HUES64 (cell line): ENCODE measurements at regions not wholly inside any gene's neighbourhood (a gene's known extent, or its start where the extent isn't known, plus 50 kb on each side); places are given as distances from the start of the nearest gene placed in this dataset.
"Not testable (repeated sequence)": the region's sequence is repeated elsewhere in the genome, so short reads cannot be mapped to it uniquely, and the experiment has no call there.

Experiments used
- H3K27ac ChIP-seq: 2 replicates; pipeline ENCODE4 v1.7.0; 2013; ENCODE audit warnings: low read depth, low read length, inconsistent platforms
- H3K27me3 ChIP-seq: 2 replicates; pipeline ENCODE4 v1.6.1; 2013; ENCODE audit warnings: mild to moderate bottlenecking, low read length; ENCODE audit not compliant: insufficient read depth
- H3K36me3 ChIP-seq: 2 replicates; pipeline ENCODE4 v1.6.1; 2013; ENCODE audit warnings: mild to moderate bottlenecking, low read length; ENCODE audit not compliant: insufficient read depth
- H3K4me1 ChIP-seq: 2 replicates; pipeline ENCODE4 v1.6.1; 2013; ENCODE audit warnings: mild to moderate bottlenecking, low read length, moderate library complexity; ENCODE audit not compliant: insufficient read depth
- H3K4me3 ChIP-seq: 2 replicates; pipeline ENCODE4 v1.5.1; 2013; ENCODE audit warnings: mild to moderate bottlenecking, low read length, moderate library complexity
- H3K9ac ChIP-seq: 2 replicates; pipeline ENCODE4 v1.6.1; 2013; ENCODE audit warnings: mild to moderate bottlenecking, low read depth, low read length
- H3K9me3 ChIP-seq: 2 replicates; pipeline ENCODE4 v1.6.1; 2013; ENCODE audit warnings: low read depth, low read length; ENCODE audit not compliant: insufficient read depth
- WGBS: fragments of 150-250, 120-280 bp; methylation state at CpG from one replicate; pipeline ENCODE4 v1.1.7; 2013; ENCODE audit warnings: missing lambda C conversion rate; 5-methylcytosine and 5-hydroxymethylcytosine counted together

DNA sequence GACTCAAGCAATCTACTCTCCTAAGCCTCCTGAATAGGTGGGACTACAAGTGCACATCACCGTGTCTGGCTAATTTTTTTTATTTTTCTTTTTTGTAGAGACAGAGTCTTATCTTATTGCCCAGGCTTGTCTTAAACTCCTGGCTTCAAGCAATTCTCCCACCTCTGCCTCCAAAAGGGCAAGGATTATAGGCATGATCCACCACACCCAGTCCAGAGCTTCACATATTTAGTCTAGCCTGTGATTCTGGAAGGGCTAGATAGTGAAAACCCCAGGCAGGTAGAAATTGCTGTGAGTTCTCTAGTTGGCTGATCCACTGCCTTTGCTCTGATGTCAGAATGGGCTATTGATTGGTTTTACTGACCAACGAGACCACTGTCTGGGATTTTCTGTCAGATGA, 854.6 kb upstream of the MIR17HG start:
- H3K27ac ChIP-seq = no peak overlapping the region
- WGBS = 99% methylated on average over 2 of the region's 2 CpGs
- H3K4me3 ChIP-seq = no peak overlapping the region
- no peaks in the 10 kb centered on the region for H3K36me3 ChIP-seq
- no peaks in the 10 kb centered on the region for H3K4me1 ChIP-seq
- H3K9me3 ChIP-seq = no peaks in the 10 kb centered on the region
- H3K9ac ChIP-seq = no peak overlapping the region
- H3K27me3 ChIP-seq = no peaks in the 10 kb centered on the region

GRCh38 chr13:90493667-90494066, 853.8 kb upstream of the MIR17HG start:
- Histone ChIP-seq H3K4me1 (no peaks in the 10 kb centered on the region), H3K4me3 (no peak overlapping the region), H3K27me3 (no peaks in the 10 kb centered on the region), H3K9ac (no peak overlapping the region), H3K27ac (no peak overlapping the region), H3K9me3 (no peaks in the 10 kb centered on the region), H3K36me3 (no peaks in the 10 kb centered on the region)
- 96% methylated on average over 2 of the region's 2 CpGs for WGBS

DNA sequence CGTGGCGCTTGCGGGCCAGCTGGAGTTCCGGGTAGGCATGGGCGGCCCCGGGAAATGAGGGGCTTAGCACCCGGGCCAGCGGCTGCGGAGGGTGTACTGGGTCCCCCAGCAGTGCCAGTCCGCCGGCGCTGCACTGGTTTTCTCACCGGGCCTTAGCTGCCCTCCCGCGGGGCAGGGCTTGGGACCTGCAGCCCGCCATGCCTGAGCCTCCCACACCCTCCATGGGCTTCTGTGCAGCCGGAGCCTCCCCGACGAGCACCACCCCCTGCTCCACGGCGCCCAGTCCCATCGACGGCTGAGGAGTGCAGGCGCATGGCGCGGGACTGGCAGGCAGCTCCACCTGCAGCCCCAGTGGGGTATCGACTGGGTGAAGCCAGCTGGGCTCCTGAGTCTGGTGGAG, 852.6 kb upstream of the MIR17HG start:
- not testable (repeated sequence) for H3K4me1 ChIP-seq, H3K9me3 ChIP-seq, H3K36me3 ChIP-seq, H3K4me3 ChIP-seq, H3K9ac ChIP-seq, H3K27ac ChIP-seq, H3K27me3 ChIP-seq
- 95% methylated on average over 27 of the region's 27 CpGs for WGBS

DNA sequence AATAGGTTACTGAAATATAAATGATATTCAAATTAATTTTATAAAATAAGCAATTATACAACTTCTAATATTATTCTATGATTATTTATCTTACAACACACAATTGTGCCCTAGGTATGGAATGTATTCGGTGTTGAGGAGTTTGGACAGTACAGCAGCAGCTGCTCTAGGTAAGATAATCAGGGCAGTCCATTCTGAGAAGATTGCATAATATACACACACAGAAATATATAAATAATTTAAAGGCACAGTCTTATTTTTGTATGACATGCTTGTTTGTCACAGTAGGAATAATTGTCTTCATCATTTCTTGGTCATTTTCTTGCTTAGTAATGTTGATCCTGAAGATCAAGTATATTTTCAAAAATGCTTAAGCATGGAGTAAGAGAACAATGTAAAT, 849.4 kb upstream of the MIR17HG start:
- Histone ChIP-seq H3K4me1 (no peaks in the 10 kb centered on the region), H3K27me3 (no peaks in the 10 kb centered on the region), H3K27ac (no peak overlapping the region), H3K4me3 (no peak overlapping the region), H3K36me3 (no peaks in the 10 kb centered on the region), H3K9me3 (no peaks in the 10 kb centered on the region), H3K9ac (no peak overlapping the region)
- WGBS = no CpG with 5 or more reads among the region's 1 CpG

DNA sequence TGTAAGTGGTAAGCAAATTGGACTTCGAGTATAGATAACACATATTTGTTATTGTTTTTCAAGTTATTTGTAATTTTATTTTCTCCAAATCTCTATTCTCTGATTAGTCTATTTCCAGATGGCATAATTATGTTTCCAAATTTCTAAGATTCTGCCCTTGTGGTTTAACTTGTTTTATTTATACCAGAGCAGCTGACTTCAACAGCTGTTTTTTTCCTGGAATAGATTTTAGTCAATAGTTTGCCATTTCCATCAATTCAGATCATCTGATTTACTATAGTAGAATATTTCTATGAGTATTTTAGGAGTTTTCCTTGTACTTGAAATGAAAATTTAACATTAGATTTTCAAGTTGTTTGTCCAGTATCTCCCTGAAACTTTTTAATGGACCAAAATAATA, 848.7 kb upstream of the MIR17HG start:
- no peak overlapping the region for H3K27ac ChIP-seq
- no peaks in the 10 kb centered on the region for H3K36me3 ChIP-seq
- no CpG with 5 or more reads among the region's 1 CpG for WGBS
- H3K9ac ChIP-seq = no peak overlapping the region
- H3K27me3 ChIP-seq = no peaks in the 10 kb centered on the region
- no peaks in the 10 kb centered on the region for H3K9me3 ChIP-seq
- H3K4me3 ChIP-seq = no peak overlapping the region
- H3K4me1 ChIP-seq = no peaks in the 10 kb centered on the region

- H3K36me3 ChIP-seq = no peaks in the 10 kb centered on the region
- H3K9me3 ChIP-seq = no peaks in the 10 kb centered on the region
- no peak overlapping the region for H3K9ac ChIP-seq
- H3K4me3 ChIP-seq = no peak overlapping the region
- no peaks in the 10 kb centered on the region for H3K27me3 ChIP-seq
- H3K27ac ChIP-seq = no peak overlapping the region
- 93% methylated on average over 2 of the region's 2 CpGs for WGBS
- no peaks in the 10 kb centered on the region for H3K4me1 ChIP-seq
Measured at GRCh38 chr13:90500569-90500968, 846.9 kb upstream of the MIR17HG start.

DNA sequence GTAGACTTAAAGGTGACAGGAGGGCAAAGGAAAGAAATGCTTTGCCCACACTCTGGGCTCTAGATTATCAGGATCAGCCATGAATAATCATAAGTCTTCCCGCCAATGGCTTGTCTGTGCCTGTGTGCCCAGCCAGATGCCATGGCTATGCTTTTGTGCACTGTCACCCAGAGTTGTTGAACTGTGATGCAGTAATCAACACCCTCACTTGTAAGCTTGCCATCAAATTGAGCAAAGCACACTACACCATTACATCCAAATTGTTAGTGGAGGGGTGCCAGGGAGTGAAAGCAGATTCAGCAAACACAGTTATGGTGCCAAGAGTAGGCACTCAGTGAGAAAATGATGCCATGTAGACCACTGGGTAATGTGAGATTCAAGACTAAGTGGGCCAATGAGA, 845.3 kb upstream of the MIR17HG start:
- no peaks in the 10 kb centered on the region for H3K27me3 ChIP-seq
- no peaks in the 10 kb centered on the region for H3K36me3 ChIP-seq
- H3K27ac ChIP-seq = no peak overlapping the region
- no peaks in the 10 kb centered on the region for H3K4me1 ChIP-seq
- no peak overlapping the region for H3K4me3 ChIP-seq
- H3K9ac ChIP-seq = no peak overlapping the region
- WGBS = 98% methylated on average over 1 of the region's 1 CpG
- no peaks in the 10 kb centered on the region for H3K9me3 ChIP-seq

DNA sequence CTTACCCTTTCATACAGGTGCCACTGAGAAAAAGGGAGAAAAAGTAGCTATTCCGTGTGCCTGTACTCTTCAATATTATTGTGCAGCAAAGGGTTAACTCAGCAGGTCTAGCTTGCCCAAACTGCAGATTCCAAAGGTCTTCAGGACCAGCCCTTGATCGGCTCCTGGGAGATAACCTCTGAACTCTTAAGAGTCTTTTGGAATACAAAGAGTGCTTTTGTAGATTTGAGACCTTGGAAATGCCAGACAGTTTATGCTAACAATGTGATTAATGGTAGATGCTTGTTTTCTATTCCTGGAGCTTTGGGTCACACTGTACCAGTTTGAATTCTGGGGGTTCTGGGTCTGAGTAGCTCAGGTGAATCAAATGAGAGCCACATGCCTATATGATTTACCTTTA, 844.7 kb upstream of the MIR17HG start:
- no peaks in the 10 kb centered on the region for H3K27me3 ChIP-seq

GRCh38 chr13:90510319-90510718, 837.2 kb upstream of the MIR17HG start:
- H3K9me3 ChIP-seq = no peaks in the 10 kb centered on the region
- no peaks in the 10 kb centered on the region for H3K36me3 ChIP-seq
- H3K9ac ChIP-seq = no peak overlapping the region
- H3K27me3 ChIP-seq = no peaks in the 10 kb centered on the region
- no peak overlapping the region for H3K27ac ChIP-seq
- WGBS = 92% methylated on average over 1 of the region's 2 CpGs
- no peaks in the 10 kb centered on the region for H3K4me1 ChIP-seq
- no peak overlapping the region for H3K4me3 ChIP-seq

More for the DNA sequence above, 844.7 kb upstream of the MIR17HG start:
- Histone ChIP-seq H3K9ac (no peak overlapping the region), H3K4me1 (no peaks in the 10 kb centered on the region), H3K9me3 (no peaks in the 10 kb centered on the region), H3K36me3 (no peaks in the 10 kb centered on the region), H3K27ac (no peak overlapping the region), H3K4me3 (no peak overlapping the region)
- WGBS = 79% methylated on average over 2 of the region's 2 CpGs

DNA sequence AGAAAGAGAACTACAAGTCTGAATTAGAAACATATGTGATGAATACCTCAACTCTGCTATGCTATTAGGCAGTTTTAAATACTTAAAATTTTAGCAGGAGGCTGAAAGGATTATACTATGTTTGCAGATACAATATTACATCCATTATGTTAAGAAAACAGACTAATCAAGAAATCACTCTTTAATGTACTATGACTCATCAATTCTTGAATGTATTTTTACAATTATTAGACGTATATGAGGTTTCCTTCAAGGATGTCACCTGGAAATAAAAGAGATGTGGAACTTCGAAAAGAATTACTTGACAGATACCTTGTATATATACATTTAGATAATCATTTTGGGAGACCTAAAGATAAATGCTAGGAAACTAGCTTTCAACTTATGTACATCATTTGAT, 835.6 kb upstream of the MIR17HG start:
- Histone ChIP-seq H3K9ac (no peak overlapping the region), H3K27ac (no peak overlapping the region), H3K4me1 (no peaks in the 10 kb centered on the region), H3K27me3 (no peaks in the 10 kb centered on the region), H3K9me3 (no peaks in the 10 kb centered on the region), H3K36me3 (no peaks in the 10 kb centered on the region), H3K4me3 (no peak overlapping the region)
- WGBS = no CpG with 5 or more reads among the region's 2 CpGs

GRCh38 chr13:90514712-90515111, 832.8 kb upstream of the MIR17HG start:
- H3K4me1 ChIP-seq, H3K27ac ChIP-seq, H3K36me3 ChIP-seq, H3K4me3 ChIP-seq, H3K9me3 ChIP-seq, H3K9ac ChIP-seq, H3K27me3 ChIP-seq: not testable (repeated sequence)
- 94% methylated on average over 12 of the region's 12 CpGs for WGBS

DNA sequence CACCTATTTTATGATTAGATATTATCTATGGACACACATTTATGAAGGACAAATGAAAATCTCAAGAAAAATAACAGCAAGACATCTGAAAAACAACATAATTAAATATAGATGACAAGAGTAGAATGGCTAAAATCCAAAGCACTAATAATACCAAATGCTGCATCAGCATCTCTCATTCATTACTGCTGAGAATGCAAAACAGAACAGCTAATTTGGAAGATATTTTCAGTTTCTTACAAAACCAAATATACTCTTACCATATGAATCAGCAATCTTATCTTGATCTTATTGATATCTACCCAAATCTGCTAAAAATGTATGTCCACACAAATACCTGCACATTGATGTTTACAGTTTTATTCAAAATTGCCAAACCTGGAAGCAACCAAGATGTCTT, 829.1 kb upstream of the MIR17HG start:
- no peaks in the 10 kb centered on the region for H3K36me3 ChIP-seq
- no peak overlapping the region for H3K9ac ChIP-seq
- no peaks in the 10 kb centered on the region for H3K27me3 ChIP-seq
- peaks cover 7% of the 10 kb centered on the region; the same call in 1 of the 2 replicates for H3K9me3 ChIP-seq
- no peak overlapping the region for H3K4me3 ChIP-seq
- no peaks in the 10 kb centered on the region for H3K4me1 ChIP-seq
- no peak overlapping the region for H3K27ac ChIP-seq
